SHP77 treated with DMSO at 0.1 percent for 48 hours (cell line): ENCODE measurements at regions not wholly inside any gene's neighbourhood (a gene's known extent, or its start where the extent isn't known, plus 50 kb on each side); places are given as distances from the start of the nearest gene placed in this dataset.
"Not testable (repeated sequence)": the region's sequence is repeated elsewhere in the genome, so short reads cannot be mapped to it uniquely, and the experiment has no call there.

Experiments used
- DNase-seq: peaks from one replicate; lab custom pipeline; 2025; lab: John Stamatoyannopoulos, UW

DNA sequence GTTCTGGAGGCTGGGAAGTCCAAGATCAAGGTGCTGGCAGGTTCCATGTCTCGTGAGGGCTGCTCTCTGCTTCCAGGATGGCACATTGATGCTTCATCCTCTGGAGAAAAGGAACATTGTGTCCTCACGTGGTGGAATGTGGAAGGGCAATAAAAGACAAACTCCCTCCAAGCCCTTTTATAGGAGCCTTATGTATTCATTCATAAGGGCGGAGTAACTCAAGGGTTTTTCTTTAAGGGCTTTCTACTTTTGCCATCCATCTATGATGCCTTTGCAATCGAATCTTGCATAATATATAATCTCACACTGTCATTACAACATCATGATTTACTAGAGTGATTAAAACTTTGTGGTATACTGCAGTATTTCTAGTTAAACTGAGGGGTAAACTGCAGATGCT, 132.7 kb upstream of the DDHD1 start:
- no peak for DNase-seq

DNA sequence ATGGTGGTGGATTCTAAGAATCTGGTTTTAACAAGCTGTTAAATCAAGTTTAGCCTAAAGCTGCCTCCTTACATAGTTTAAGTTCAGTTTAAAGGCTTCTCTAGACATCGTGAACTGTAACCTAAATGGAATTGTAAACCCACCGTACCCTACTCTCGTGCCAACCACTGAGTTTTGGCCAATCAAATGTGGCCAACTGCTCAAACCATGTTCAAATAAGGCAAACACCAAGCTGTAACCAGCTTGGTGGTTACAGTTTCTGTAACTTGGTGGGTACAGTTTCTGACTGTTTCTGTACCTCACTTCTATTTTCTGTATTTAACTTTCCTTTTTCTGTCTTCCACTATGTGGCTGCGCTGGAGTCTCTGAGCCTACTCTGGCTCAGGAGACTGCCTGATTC, 131.9 kb upstream of the DDHD1 start:
- DNase-seq: no peak

DNA sequence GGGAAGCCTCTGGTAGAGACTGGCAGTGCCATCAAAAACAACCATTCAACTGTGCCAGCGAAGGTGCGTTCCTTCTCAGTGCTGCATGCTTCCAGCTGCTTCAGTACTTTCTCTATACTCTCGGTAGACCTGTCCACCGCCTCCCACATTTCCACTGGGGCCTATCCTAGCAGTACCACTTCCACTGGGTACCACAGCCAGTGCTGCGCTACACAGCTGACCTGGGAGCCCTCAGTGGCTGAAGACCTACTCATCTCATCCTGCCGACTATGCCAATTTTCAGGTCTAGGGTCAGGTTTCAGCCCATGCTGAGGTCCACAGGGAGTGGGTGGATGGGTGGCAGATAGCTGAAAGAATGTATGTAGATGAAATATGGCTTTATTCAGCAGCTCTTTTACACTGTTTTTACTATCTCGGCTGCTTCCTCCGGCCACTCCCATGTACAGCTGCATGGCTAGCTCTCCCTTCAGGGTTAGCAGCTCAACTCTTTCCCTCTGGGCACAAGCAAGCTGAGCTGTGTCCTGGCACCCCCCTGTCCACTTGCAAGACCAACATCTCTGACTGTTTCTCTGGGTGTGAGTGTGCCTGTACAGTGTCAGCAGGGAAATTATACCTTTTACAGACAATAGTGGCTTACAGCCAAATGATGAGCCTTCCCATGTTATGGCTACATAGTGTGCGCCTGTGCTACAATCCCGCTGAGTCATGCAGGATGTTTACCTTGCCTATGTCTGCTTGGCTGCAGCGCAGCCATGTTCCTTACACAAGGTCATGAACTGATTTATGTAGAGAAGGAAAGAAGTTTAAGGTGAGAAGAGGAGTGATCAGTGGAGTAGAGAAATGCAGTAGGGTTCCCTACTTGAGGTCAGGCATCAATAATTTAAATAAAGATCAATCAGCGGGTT, 125.7 kb upstream of the DDHD1 start:
- peak; percentile 84 for DNase-seq

DNA sequence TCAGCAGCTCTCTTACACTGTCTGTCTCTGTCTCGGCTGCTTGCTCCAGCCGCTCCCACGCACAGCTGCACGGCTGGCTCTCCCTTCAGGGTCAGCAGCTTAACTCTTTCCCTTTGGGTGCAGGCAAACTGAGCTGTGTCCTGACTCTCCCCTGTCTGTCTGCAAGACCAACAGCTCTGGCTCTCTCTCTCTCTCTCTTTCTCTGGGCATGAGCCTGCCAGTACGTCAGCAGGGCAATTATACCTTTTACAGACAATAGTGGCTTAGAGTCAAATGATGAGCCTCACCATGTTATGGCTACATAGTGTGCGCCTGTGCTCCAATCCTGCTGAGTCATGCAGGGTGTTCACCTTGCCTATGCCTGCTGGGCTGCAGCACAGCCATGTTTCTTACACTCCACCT, 120.5 kb upstream of the DDHD1 start:
- DNase-seq: no peak

DNA sequence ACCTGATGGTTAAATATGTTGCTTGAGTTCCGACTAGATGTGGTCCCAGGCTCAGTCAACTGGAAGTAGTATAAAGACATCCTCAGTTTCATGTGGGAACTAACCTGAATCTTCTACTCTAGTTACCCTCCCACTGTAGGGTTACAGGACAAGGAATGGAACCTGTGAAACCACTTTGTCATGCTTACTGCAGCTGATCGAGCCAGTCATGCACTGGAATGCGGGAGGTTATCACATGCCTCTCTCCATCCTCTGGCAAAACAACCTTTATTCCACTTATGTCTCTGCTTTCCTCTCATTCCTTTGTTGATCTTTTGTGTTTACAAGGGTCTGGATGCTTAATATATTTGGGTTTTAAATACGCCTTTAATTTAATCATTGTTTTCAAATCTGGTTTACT, 111.9 kb upstream of the DDHD1 start:
- no peak for DNase-seq

DNA sequence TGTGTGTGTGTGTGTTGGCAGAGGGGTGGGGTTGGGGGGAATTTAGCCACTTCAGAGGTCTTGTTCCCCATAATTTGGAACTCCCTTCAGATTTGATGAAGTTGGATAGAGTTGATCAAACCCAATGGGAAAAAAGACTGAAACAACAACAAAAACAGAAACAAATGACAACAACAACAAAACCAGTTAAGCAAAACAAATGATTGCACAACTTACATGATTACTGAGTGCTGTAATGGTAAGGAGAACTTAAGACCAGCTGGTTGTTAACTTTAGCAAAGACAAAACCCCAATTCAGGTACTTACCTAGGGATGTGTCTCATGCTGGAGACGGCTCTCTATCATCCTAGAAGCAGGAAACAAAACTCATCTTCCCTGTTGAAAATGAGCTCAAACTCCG, 107.8 kb upstream of the DDHD1 start:
- DNase-seq: no peak

DNA sequence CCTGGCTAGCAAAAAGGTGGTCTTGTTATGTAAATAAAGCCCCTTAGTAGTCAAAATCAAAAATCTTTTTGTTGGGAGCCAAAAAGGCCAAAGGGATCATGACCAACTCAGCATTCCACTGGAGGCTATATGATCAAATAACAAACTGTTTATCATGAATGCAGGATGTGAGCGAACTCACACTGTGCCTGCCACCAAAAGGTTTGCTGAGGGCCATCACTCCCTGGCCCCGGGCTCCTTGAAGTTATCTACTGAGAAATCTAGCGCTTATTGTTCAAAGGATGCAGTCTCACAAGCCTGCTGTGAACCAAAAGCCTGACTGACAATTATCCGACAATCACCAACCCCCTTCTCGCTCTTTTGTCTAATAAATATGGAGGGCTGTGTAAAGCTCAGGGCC, 107.2 kb upstream of the DDHD1 start:
- no peak for DNase-seq

GRCh38 chr14:53252141-53252540, 99.0 kb upstream of the DDHD1 start:
- DNase-seq: no peak

- DNase-seq: no peak
Observed at GRCh38 chr14:53249059-53249458, 95.9 kb upstream of the DDHD1 start.

- DNase-seq: no peak
Observed at GRCh38 chr14:53247596-53248370, 94.7 kb upstream of the DDHD1 start.

DNA sequence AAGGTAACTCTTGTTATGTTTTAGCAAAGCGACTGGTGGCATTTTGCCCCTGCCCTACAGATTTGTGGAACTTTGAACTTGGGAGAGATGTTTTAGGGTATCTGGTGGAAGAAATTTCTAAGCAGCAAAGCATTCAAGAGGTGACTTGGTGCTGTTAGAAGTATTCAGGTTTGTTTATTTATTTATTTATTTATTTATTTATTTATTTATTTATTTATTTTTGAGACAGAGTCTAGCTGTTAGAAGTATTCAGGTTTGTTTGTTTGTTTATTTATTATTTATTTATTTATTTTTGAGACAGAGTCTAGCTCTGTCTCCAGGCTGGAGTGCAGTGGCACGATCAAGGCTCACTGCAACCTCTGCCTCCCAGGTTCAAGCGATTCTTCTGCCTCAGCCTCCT, 89.8 kb upstream of the DDHD1 start:
- DNase-seq: not testable (repeated sequence)

- DNase-seq: no peak
Observed at GRCh38 chr14:53237488-53237887, 84.4 kb upstream of the DDHD1 start.

DNA sequence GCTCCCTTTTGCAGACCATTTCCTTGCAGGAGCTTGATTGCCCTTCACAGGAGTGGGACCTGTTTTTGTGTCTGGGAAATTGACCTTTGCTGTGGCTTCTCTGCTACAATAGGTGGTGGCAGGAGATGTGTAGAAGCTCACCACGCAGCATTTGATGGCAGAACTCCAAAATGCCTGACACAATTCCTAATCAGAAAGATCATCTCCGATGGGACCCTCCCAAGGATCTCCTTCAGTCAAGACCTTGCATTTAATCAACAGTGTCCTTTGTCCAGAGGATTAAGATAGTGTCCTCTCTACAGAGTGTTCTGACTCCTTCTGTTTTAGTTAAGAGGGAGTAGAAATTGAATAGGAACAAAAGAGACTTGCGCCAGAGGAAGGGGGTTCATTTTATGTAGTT, 83.6 kb upstream of the DDHD1 start:
- no peak for DNase-seq

DNA sequence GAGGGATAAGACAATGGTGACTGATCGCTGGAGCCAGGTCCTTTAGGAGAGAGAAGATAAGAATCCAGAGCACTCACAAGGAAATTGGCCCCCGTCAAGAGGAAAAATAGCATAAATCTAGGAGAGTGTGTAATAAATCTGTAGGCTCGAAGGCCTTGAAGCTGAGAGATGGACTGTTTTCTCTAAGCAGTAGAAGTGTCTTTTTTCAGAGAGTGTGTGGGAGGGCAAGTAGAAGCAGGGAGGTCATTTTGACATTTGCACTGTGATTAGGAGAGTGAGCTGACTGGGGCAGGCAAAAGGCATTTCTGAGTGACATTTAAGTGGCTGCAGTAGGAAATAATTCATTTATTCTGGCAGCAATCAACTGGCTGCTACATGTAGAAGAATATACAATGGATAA, 78.0 kb upstream of the DDHD1 start:
- DNase-seq: no peak

GRCh38 chr14:53228966-53229365, 75.8 kb upstream of the DDHD1 start:
- DNase-seq: no peak

- DNase-seq: no peak
Observed at GRCh38 chr14:53227154-53227718, 74.1 kb upstream of the DDHD1 start.

GRCh38 chr14:53226553-53226952, 73.4 kb upstream of the DDHD1 start:
- DNase-seq: no peak

GRCh38 chr14:53220914-53221313, 67.8 kb upstream of the DDHD1 start:
- DNase-seq: no peak

DNA sequence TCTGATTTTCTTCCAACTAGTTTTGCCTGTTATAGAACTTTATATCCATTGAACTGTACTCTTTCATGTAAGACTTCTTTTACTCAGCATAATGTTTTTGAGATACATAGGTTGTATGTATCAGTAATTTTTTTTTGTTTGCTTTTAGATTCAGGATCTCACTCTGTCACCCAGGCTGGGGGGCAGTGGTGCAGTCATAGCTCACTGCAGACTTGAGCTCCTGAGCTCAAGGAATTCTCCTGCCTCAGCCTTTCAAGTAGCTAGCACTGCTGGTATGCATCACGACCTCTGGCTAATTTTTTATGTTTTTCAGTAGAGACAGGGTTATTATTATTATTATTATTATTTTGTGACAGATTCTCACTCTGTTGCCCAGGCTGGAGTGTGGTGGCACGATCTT, 65.0 kb upstream of the DDHD1 start:
- no peak for DNase-seq

- DNase-seq: peak; percentile 59
Observed at GRCh38 chr14:53217316-53217994, 64.3 kb upstream of the DDHD1 start.

DNA sequence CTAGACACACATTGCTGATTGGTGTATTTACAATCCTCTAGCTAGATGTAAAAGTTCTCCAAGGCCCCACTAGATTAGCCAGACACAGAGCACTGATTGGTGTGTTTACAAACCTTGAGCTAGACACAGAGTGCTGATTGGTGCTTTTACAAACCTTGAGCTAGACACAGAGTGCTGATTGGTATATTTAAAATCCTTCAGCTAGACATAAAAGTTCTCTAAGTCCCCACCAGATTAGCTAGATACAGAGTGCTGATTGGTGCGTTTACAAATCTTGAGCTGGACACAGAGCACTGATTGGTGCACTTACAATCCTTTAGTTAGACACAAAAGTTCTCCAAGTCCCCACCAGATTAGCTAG, 63.8 kb upstream of the DDHD1 start:
- not testable (repeated sequence) for DNase-seq

- not testable (repeated sequence) for DNase-seq
Observed at GRCh38 chr14:53216478-53216877, 63.4 kb upstream of the DDHD1 start.
